Lower leg skin (tissue), 3 donors: ENCODE measurements at regions not wholly inside any gene's neighbourhood (a gene's known extent, or its start where the extent isn't known, plus 50 kb on each side); places are given as distances from the start of the nearest gene placed in this dataset.

Experiments
- POLR2A ChIP-seq, 2 donors: fragments of 450-650 bp; IDR thresholded peaks; one replicate each; pipeline ENCODE4 v1.6.1; 2016 to 2017; ENCODE audit warnings: antibody characterized with exemption in 2 of 2, mild to moderate bottlenecking in 1 of 2, moderate library complexity in 1 of 2
- TF ChIP-seq, protein P1 (sequence below), 3 donors: fragments of 450-650 bp; IDR thresholded peaks; one replicate each; pipeline ENCODE4 v1.5.1; 2016; ENCODE audit warnings: antibody characterized with exemption in 3 of 3, mild to moderate bottlenecking in 3 of 3, moderate library complexity in 2 of 3

DNA sequence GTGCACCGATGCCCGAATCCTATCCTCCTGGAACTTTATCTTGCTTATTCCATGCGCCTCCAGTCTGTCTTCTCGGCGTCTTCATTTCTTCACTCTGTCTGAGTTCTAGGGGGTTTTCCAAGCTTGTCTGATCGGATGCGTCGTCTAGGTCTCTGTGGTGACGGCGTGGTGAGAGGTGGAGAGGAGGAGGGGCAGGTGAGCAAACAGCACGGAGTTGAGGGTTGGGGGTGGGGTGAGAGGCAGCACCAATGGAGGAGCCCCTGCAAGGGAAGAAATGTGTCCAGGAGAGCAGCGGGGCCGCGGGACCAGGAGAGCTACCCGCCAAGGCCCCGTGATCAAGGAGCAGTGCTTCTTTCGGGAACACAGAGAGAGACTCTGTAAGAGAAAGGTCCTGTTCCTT lies 131.3 kb upstream of the TWIST2 start:
- TF ChIP-seq, protein P1, sequence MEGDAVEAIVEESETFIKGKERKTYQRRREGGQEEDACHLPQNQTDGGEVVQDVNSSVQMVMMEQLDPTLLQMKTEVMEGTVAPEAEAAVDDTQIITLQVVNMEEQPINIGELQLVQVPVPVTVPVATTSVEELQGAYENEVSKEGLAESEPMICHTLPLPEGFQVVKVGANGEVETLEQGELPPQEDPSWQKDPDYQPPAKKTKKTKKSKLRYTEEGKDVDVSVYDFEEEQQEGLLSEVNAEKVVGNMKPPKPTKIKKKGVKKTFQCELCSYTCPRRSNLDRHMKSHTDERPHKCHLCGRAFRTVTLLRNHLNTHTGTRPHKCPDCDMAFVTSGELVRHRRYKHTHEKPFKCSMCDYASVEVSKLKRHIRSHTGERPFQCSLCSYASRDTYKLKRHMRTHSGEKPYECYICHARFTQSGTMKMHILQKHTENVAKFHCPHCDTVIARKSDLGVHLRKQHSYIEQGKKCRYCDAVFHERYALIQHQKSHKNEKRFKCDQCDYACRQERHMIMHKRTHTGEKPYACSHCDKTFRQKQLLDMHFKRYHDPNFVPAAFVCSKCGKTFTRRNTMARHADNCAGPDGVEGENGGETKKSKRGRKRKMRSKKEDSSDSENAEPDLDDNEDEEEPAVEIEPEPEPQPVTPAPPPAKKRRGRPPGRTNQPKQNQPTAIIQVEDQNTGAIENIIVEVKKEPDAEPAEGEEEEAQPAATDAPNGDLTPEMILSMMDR (IDR thresholded peaks at IDR 0.05), result no peak
- no peak for TF ChIP-seq POLR2A (IDR thresholded peaks at IDR 0.05)
